Tibial nerve (tissue), 4 donors: ENCODE measurements at regions not wholly inside any gene's neighbourhood (a gene's known extent, or its start where the extent isn't known, plus 50 kb on each side); places are given as distances from the start of the nearest gene placed in this dataset.

ENCODE experiments used
- DNase-seq, 2 donors: peaks; one replicate each; pipeline ENCODE4 v3.0.0-alpha.2; 2019; ENCODE audit warnings: low spot score in 2 of 2
- H3K27ac ChIP-seq, 4 donors: fragments of 200-600 bp; sonication (generic) in 3 of 4; one replicate each; pipeline ENCODE4 v1.5.1; 2017 to 2019; ENCODE audit warnings: mild to moderate bottlenecking in 1 of 4
- H3K27me3 ChIP-seq, 2 donors: fragments of 200-600 bp; sonication (generic) in 1 of 2; one replicate each; pipeline versions ENCODE4 v1.5.1 to v1.6.0; 2017 to 2019
- H3K36me3 ChIP-seq, 3 donors: fragments of 200-600 bp; sonication (generic); one replicate each; pipeline ENCODE4 v1.5.1; 2018 to 2019
- H3K4me1 ChIP-seq, 4 donors: fragments of 200-600 bp; sonication (generic) in 3 of 4; one replicate each; pipeline ENCODE4 v1.5.1; 2017 to 2019
- H3K4me3 ChIP-seq, 4 donors: fragments of 200-600 bp; sonication (generic) in 3 of 4; one replicate each; pipeline ENCODE4 v1.5.1; 2017 to 2019; ENCODE audit warnings: mild to moderate bottlenecking in 1 of 4, moderate library complexity in 1 of 4
- H3K9me3 ChIP-seq, 4 donors: fragments of 200-600 bp; sonication (generic) in 3 of 4; one replicate each; pipeline ENCODE4 v1.5.1; 2017 to 2019
- CTCF ChIP-seq, 5 experiments: fragments of 200-600 bp in 3 of 5; fragments of 450-650 bp in 2 of 5; sonication (generic) in 3 of 5; IDR thresholded peaks; one replicate each; pipeline ENCODE4 v1.5.1; 2016 to 2019; ENCODE audit warnings: antibody characterized with exemption in 5 of 5, mild to moderate bottlenecking in 3 of 5, moderate library complexity in 2 of 5
- EP300 ChIP-seq, 2 donors: sonication (generic); formaldehyde crosslinking; IDR thresholded peaks; one replicate each; pipeline ENCODE4 v1.6.1; 2017; ENCODE audit warnings: antibody characterized with exemption in 2 of 2, mild to moderate bottlenecking in 1 of 2
- POLR2A ChIP-seq, 2 donors: fragments of 450-650 bp; IDR thresholded peaks; one replicate each; pipeline ENCODE4 v1.6.1; 2017; ENCODE audit warnings: antibody characterized with exemption in 2 of 2, mild to moderate bottlenecking in 2 of 2, moderate library complexity in 2 of 2
- WGBS, 2 donors: methylation state at CpG; one replicate each; pipeline ENCODE4 v1.1.5; 2018; 5-methylcytosine and 5-hydroxymethylcytosine counted together

DNA sequence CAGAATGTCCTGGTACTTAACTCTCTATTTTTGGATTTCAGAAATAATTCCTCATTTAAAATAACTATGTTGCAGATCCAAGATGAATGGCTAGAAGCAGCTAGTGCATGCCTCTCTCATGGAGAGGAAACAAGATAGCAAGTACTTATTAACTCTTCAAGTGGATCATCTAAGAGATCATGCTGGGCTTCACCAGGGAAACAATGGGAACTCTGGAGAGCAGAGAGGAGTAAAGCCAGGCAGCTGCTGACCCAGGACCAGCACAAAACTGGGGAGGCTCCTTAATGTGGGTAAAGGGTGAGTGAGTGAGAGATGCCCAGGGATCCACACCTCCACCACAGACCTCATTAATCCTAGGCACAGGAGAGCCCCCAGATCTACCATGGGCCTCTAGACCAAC, 897.8 kb upstream of the ACO1 start:
- Histone ChIP-seq H3K27me3 (no peaks in the 10 kb centered on the region), H3K9me3 (no peaks in the 10 kb centered on the region), H3K4me3 (no peak overlapping the region), H3K4me1 (no peaks in the 10 kb centered on the region), H3K27ac (no peak overlapping the region), H3K36me3 (no peaks in the 10 kb centered on the region)
- no peak for DNase-seq
- no peak for TF ChIP-seq EP300 (IDR thresholded peaks at IDR 0.05)
- TF ChIP-seq POLR2A (IDR thresholded peaks at IDR 0.05) = no peak
- no peak for TF ChIP-seq CTCF (IDR thresholded peaks at IDR 0.05)

DNA sequence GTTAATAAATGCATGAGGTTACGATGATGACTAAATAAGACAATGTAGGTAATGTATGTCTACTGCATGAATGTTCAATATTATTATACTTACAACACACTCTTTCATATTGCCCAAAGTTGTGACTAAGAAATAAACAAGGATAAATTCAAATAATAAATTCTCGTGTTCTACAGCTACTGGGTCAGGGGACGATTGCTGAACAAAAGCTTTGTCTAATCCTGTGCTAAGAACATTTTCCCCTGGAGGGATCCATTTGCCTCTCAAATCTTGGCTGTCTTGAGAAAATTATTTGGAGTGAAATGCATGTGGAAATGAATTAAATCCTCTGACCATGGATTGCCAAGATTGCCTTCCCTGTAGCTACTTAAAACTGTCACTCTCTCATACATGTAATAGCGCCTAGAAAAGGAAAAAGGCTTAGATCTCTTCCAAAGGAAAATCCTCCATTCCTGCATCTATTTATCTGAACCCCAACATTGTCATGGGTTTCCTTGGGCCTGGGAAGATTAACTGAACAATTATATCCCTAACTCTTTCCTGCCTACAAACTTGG, 893.8 kb upstream of the ACO1 start:
- DNase-seq = no peak
- H3K27me3 ChIP-seq = no peaks in the 10 kb centered on the region

GRCh38 chr9:31492229-31492628, 892.2 kb upstream of the ACO1 start:
- peaks cover 0 to 6% (median 0%) of the 10 kb centered on the region in 4 donors for H3K9me3 ChIP-seq
- no peaks in the 10 kb centered on the region for H3K36me3 ChIP-seq
- H3K4me3 ChIP-seq = no peak overlapping the region
- H3K27ac ChIP-seq = no peak overlapping the region
- DNase-seq = no peak
- H3K27me3 ChIP-seq = no peaks in the 10 kb centered on the region
- 9 to 13% methylated on average over 1 of the region's 1 CpG for WGBS, 2 donors
- no peaks in the 10 kb centered on the region for H3K4me1 ChIP-seq
- TF ChIP-seq EP300 (IDR thresholded peaks at IDR 0.05) (no peak), CTCF (IDR thresholded peaks at IDR 0.05) (no peak), POLR2A (IDR thresholded peaks at IDR 0.05) (no peak)

More for the DNA sequence above, 893.8 kb upstream of the ACO1 start:
- no peaks in the 10 kb centered on the region for H3K4me1 ChIP-seq
- H3K9me3 ChIP-seq = no peaks in the 10 kb centered on the region
- no peaks in the 10 kb centered on the region for H3K36me3 ChIP-seq
- TF ChIP-seq POLR2A (IDR thresholded peaks at IDR 0.05) (no peak), EP300 (IDR thresholded peaks at IDR 0.05) (no peak), CTCF (IDR thresholded peaks at IDR 0.05) (no peak)
- no peak overlapping the region for H3K4me3 ChIP-seq
- 62 to 63% methylated on average over 4 of the region's 4 CpGs for WGBS, 2 donors
- H3K27ac ChIP-seq = no peak overlapping the region

DNA sequence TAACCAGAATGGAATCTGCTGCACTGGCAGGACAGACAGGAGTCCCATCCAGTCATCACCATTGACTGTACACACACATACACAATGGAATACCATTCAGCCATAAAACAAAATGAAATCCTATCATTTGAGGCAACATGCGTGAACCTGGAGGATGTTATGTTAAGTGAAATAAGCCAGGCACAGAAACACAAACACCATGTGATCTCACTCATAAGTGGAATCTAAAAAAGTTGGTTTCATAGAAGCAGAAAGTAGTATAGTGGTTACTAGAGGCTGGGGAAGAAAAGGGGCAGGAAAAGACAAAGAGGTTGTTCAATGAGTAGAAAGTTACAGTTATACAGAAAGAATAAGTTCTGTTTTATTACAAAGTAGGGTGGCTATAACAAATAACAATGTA, 884.0 kb upstream of the ACO1 start:
- H3K36me3 ChIP-seq = no peaks in the 10 kb centered on the region
- H3K27me3 ChIP-seq = no peaks in the 10 kb centered on the region
- 61 to 67% methylated on average over 1 of the region's 1 CpG for WGBS, 2 donors
- no peak for DNase-seq
- TF ChIP-seq CTCF (IDR thresholded peaks at IDR 0.05) (no peak), POLR2A (IDR thresholded peaks at IDR 0.05) (no peak), EP300 (IDR thresholded peaks at IDR 0.05) (no peak)
- no peak overlapping the region for H3K27ac ChIP-seq
- H3K4me3 ChIP-seq = no peak overlapping the region
- H3K4me1 ChIP-seq = no peaks in the 10 kb centered on the region
- peaks cover 0 to 6% (median 0%) of the 10 kb centered on the region in 4 donors for H3K9me3 ChIP-seq

DNA sequence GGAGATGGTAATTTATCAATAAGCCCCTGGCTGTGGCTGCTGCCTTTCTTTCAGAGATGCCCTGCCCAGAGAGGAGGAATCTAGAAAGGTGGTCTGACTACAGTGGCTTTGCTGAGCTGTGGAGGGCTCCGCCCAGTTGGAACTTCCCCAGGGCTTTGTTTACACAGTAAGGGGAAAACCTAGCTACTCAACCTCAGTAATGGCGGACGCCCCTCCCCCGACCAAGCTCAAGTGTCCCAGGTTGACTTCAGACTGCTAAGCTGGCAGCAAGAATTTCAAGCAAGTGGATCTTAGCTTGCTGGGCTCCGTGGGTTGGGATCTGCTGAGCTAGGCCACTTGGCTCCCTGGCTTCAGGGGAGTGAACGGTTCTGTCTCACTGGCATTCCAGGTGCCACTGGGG, 865.4 kb upstream of the ACO1 start:
- Histone ChIP-seq H3K9me3 (no peaks in the 10 kb centered on the region), H3K4me3 (no peak overlapping the region), H3K4me1 (no peaks in the 10 kb centered on the region), H3K36me3 (no peaks in the 10 kb centered on the region), H3K27ac (no peak overlapping the region), H3K27me3 (no peaks in the 10 kb centered on the region)
- 92 to 93% methylated on average over 6 of the region's 6 CpGs for WGBS, 2 donors
- DNase-seq = no peak
- no peak for TF ChIP-seq EP300 (IDR thresholded peaks at IDR 0.05)
- TF ChIP-seq POLR2A (IDR thresholded peaks at IDR 0.05) = no peak
- no peak for TF ChIP-seq CTCF (IDR thresholded peaks at IDR 0.05)
